NB4 (cell line): ENCODE measurements at regions not wholly inside any gene's neighbourhood (a gene's known extent, or its start where the extent isn't known, plus 50 kb on each side); places are given as distances from the start of the nearest gene placed in this dataset.

Source experiments
- MAX ChIP-seq: IDR thresholded peaks from 2 replicates; pipeline ENCODE4 v1.6.1; 2011; ENCODE audit warnings: low read depth, low read length
- POLR2A ChIP-seq: IDR thresholded peaks from 2 replicates; pipeline ENCODE4 v1.6.1; 2011; ENCODE audit warnings: mild to moderate bottlenecking; ENCODE audit not compliant: insufficient read length; ENCODE audit errors: extremely low read depth
- TF ChIP-seq, protein P1 (sequence below): IDR thresholded peaks from one replicate; pipeline ENCODE4 v1.5.1; 2012; ENCODE audit warnings: low read depth, low read length

- TF ChIP-seq, protein P1, sequence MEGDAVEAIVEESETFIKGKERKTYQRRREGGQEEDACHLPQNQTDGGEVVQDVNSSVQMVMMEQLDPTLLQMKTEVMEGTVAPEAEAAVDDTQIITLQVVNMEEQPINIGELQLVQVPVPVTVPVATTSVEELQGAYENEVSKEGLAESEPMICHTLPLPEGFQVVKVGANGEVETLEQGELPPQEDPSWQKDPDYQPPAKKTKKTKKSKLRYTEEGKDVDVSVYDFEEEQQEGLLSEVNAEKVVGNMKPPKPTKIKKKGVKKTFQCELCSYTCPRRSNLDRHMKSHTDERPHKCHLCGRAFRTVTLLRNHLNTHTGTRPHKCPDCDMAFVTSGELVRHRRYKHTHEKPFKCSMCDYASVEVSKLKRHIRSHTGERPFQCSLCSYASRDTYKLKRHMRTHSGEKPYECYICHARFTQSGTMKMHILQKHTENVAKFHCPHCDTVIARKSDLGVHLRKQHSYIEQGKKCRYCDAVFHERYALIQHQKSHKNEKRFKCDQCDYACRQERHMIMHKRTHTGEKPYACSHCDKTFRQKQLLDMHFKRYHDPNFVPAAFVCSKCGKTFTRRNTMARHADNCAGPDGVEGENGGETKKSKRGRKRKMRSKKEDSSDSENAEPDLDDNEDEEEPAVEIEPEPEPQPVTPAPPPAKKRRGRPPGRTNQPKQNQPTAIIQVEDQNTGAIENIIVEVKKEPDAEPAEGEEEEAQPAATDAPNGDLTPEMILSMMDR = no peak
- TF ChIP-seq POLR2A (no peak), MAX (no peak)
Measured at GRCh38 chr10:109668154-109668665, 255.1 kb downstream of the XPNPEP1 start.
